22Rv1 (cell line): ENCODE measurements at regions not wholly inside any gene's neighbourhood (a gene's known extent, or its start where the extent isn't known, plus 50 kb on each side); places are given as distances from the start of the nearest gene placed in this dataset.
"Not testable (repeated sequence)": the region's sequence is repeated elsewhere in the genome, so short reads cannot be mapped to it uniquely, and the experiment has no call there.

Experiments used
- H3K27ac ChIP-seq: fragments of 450-650 bp; 2 replicates; pipeline ENCODE4 v1.5.1; 2017
- ZFX ChIP-seq: fragments of 450-650 bp; IDR thresholded peaks from 2 replicates; pipeline ENCODE4 v1.6.1; 2017; ENCODE audit warnings: antibody characterized with exemption, borderline replicate concordance
- TF ChIP-seq, protein P1 (sequence below): fragments of 450-650 bp; IDR thresholded peaks from 2 replicates; pipeline ENCODE4 v1.5.1; 2017; ENCODE audit warnings: mild to moderate bottlenecking

DNA sequence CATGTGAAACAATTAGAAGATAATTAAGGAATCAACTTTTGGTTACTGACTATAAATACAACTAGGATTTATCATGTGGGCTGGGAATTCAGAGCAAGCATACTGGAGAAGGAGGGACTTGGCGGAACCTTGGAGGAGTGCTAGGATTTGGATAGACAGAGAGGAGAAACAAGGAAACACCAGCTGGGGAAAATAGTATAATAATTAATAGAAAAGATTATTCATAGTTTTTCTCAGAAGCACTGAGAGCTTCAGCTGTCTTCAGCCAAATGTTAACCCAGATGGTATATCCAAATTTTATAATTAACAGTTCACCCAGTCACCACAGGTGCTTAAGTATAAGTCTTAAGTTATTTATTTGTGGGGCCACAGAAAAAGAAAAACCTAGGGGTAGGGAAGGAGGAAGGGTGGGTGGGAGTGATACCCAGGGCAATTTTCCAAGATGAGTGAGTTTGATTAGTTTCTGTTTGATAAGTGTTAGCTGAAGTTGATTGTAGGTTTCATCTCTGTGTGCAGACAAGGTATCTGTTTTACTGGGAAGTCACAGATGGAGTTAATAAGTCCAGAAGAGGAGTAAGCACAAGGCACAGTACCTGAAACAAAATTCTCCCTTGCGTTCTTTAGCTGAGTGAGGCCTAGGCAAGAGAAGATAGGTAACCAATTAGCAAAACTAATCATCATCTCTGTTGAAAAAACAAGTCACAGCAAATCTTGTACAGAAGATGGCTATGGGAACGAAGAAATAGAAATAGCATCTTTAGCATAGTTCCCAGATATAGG lies 175.5 kb downstream of the TFAP2B start:
- H3K27ac ChIP-seq, result no peak overlapping the region
- TF ChIP-seq ZFX, result no peak
- TF ChIP-seq, protein P1, sequence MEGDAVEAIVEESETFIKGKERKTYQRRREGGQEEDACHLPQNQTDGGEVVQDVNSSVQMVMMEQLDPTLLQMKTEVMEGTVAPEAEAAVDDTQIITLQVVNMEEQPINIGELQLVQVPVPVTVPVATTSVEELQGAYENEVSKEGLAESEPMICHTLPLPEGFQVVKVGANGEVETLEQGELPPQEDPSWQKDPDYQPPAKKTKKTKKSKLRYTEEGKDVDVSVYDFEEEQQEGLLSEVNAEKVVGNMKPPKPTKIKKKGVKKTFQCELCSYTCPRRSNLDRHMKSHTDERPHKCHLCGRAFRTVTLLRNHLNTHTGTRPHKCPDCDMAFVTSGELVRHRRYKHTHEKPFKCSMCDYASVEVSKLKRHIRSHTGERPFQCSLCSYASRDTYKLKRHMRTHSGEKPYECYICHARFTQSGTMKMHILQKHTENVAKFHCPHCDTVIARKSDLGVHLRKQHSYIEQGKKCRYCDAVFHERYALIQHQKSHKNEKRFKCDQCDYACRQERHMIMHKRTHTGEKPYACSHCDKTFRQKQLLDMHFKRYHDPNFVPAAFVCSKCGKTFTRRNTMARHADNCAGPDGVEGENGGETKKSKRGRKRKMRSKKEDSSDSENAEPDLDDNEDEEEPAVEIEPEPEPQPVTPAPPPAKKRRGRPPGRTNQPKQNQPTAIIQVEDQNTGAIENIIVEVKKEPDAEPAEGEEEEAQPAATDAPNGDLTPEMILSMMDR, result no peak

DNA sequence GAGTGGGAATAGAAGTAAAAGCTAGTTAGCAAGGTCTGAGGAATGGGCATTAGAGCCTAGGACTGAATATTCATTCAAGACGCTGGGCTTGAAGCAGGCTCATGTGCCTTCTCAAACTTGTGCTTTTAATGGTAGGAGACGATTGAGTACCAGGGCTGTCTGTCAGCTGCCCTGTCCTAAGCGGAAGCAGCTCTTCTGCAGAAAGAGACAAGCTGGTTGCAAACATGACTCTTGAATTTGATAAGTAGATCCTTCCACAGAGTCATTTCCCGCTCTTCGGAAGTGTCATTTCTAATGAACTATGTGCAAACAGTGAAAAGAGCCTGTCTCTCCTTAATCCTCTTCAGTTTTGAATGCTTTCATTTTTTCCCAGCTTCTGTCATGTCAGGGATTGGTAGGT lies 176.4 kb downstream of the TFAP2B start:
- H3K27ac ChIP-seq, result no peak overlapping the region
- TF ChIP-seq, protein P1, result no peak
- TF ChIP-seq ZFX, result no peak

DNA sequence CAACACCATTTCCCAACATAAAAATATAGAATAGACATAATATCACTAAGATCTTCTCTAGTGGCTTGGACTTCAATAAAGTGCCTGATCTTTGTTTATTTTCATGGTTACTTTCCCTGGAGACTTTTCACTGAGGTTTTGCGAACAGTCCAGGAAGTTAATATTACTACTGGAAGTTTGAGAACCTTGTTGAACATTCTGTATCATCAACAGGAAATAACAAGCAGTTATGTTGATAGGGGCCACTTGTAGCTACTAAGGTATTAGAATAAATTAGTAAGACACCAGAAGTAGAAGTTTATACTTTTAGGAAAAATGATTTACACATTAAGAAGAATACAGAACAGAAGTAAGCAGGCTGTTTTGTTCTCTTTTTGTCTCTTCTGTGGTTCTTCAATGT lies 180.2 kb downstream of the TFAP2B start:
- no peak overlapping the region for H3K27ac ChIP-seq
- TF ChIP-seq, protein P1, result no peak
- no peak for TF ChIP-seq ZFX

DNA sequence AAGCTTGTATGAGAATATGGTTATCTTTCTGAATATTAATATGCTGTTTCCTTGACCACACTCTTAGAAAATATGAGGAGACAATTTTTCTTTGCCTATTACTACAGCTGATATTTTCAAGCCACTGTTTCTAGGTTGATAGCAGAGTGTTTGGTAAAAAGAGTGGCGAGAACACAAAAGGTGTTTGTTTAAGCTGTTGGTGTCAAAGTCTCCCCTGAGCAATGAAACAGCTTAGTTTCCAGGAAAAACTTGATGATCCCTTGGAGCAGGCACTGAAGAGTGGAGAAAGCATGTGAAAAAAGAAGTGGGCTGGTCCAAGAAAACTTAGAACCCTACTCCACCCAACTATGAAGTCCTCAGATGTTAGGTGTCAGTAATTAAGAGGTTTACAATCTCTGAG lies 182.7 kb downstream of the TFAP2B start:
- TF ChIP-seq, protein P1, result no peak
- TF ChIP-seq ZFX, result no peak
- no peak overlapping the region for H3K27ac ChIP-seq

DNA sequence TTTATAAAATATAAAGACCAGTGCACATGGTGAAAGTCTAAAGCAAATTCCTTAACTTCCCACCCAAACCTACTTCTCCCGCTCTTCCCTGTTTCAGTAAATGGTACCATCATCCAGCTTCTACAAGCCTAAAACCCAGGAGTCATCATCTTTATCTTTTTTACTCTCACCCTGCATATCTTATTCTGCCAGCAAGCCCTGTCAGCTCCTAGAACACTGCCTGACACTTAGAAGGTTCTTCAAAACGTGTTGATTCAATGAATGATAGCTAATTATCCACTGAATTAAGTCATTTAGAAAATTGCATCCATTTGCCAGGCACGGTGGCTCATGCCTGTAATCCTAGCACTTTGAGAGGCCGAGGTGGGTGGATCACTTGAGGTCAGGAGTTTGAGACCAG lies 185.7 kb downstream of the TFAP2B start:
- no peak overlapping the region for H3K27ac ChIP-seq
- no peak for TF ChIP-seq ZFX
- TF ChIP-seq, protein P1, result no peak

DNA sequence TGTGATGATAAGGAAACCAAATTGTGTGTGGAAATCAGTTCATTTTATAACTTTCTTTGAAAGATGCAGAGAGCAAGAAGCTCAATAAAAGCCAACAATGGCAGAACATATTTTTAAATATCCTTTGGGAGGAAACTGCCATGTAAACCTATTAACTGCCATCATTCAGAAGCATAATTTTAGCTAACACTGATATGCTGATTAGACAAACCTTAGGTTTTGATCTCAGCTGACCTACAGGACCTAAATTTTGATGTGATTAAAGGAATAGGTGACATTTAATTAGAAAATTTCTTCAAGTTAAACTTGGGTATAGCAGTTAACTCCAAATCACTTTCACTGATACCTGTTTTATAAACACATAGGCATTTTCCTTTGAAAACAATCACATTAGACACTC lies 187.1 kb downstream of the TFAP2B start:
- no peak for TF ChIP-seq ZFX
- TF ChIP-seq, protein P1, result no peak
- no peak overlapping the region for H3K27ac ChIP-seq

DNA sequence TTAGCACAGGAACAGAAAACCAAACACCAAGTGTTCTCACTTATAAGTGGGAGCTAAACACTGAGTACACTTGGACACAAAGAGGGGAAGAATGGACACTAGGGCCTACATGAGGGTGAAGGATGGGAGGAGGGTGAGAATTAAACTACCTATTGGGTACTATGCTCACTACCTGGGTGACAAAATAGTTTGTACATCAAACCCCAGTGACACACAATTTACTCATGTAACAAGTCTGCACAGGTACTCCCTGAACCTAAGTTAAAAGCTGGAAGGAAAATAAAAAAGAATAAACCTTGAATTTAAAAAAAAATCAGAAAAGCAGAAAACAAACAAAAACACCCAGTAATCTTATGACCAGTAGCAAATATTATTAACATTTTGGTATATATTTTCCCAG lies 188.6 kb downstream of the TFAP2B start:
- H3K27ac ChIP-seq, result no peak overlapping the region
- TF ChIP-seq ZFX, result no peak
- TF ChIP-seq, protein P1, result no peak

DNA sequence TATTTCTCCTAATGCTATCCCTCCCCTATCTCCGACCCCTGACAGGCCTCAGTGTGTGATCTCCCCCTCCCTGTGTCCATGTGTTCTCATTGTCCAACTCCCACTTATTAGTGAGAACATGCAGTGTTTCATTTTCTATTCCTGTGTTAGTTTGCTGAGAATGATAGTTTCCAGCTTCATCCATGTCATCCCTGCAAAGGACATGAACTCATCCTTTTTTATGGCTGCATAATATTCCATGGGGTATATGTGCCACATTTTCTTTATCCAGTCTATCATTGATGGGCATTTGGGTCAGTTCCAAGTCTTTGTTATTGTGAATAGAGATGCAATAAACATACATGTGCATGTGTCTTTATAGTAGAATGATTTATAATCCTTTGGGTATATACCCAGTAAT lies 190.0 kb downstream of the TFAP2B start:
- H3K27ac ChIP-seq, result not testable (repeated sequence)
